Naive thymus-derived CD4-positive, alpha-beta T cell (primary cell): ENCODE measurements at regions not wholly inside any gene's neighbourhood (a gene's known extent, or its start where the extent isn't known, plus 50 kb on each side); places are given as distances from the start of the nearest gene placed in this dataset.
A peak's percentile ranks its signal among the peaks of the same experiment; 100 is the strongest.

ENCODE experiments used
- ATAC-seq: fragments of 150-1000 bp; cut with Tn5 transposase; 2 replicates; pipeline ENCODE4 v1.10.0; 2021; ENCODE audit warnings: mild to moderate bottlenecking, moderate library complexity
- CTCF ChIA-PET: fragments of 350-600 bp; sonication (Branson Sonifier 250); formaldehyde crosslinking; loops from one replicate; lab custom pipeline; 2021; ENCODE audit warnings: antibody characterized with exemption; lab: Charles Lee
- POLR2A ChIA-PET: fragments of 350-600 bp; sonication (Branson Sonifier 250); formaldehyde crosslinking; loops from one replicate; lab custom pipeline; 2021; ENCODE audit warnings: antibody characterized with exemption, inconsistent platforms; lab: Charles Lee
- DNase-seq, 9 donors: peaks; one replicate each; pipeline versions ENCODE4 v3.0.0 to v3.0.0-alpha.2; 2020 to 2022; ENCODE audit warnings: mixed read lengths in 1 of 9
- H3K27ac ChIP-seq: one replicate; pipeline ENCODE4 v1.7.0; 2013; ENCODE audit warnings: mild to moderate bottlenecking, low read depth, low read length, moderate library complexity
- H3K27me3 ChIP-seq, 2 donors: one replicate each; pipeline ENCODE4 v1.7.0; 2013; ENCODE audit warnings: low read length in 2 of 2, mild to moderate bottlenecking in 2 of 2, moderate library complexity in 2 of 2; ENCODE audit not compliant: control insufficient read depth in 2 of 2, insufficient read depth in 2 of 2
- H3K36me3 ChIP-seq, 3 experiments: 1 replicate in 2 of 3; 2 replicates in 1 of 3; pipeline ENCODE4 v1.7.0; 2013; ENCODE audit warnings: low read length in 3 of 3, mild to moderate bottlenecking in 3 of 3, moderate library complexity in 1 of 3; ENCODE audit not compliant: insufficient read depth in 3 of 3, control insufficient read depth in 2 of 3
- H3K4me1 ChIP-seq, 2 donors: one replicate each; pipeline ENCODE4 v1.7.0; 2013; ENCODE audit warnings: low read length in 2 of 2, mild to moderate bottlenecking in 2 of 2, moderate library complexity in 1 of 2; ENCODE audit not compliant: control insufficient read depth in 2 of 2, insufficient read depth in 2 of 2
- H3K4me3 ChIP-seq: 2 replicates; pipeline ENCODE4 v1.7.0; 2013; ENCODE audit warnings: mild to moderate bottlenecking, low read length
- H3K9me3 ChIP-seq, 3 experiments: 1 replicate in 2 of 3; 2 replicates in 1 of 3; pipeline ENCODE4 v1.7.0; 2013; ENCODE audit warnings: low read length in 3 of 3; ENCODE audit not compliant: control insufficient read depth in 2 of 3
- H3K27ac Mint-ChIP-seq, 9 donors: one replicate each; pipeline ENCODE4 v1.8.0; 2020 to 2022; ENCODE audit warnings: mixed read lengths in 9 of 9, mild to moderate bottlenecking in 8 of 9, moderate library complexity in 5 of 9, inconsistent platforms in 2 of 9
- H3K27me3 Mint-ChIP-seq, 5 donors: one replicate each; pipeline ENCODE4 v1.8.0; 2021 to 2022; ENCODE audit warnings: mixed read lengths in 5 of 5, mild to moderate bottlenecking in 1 of 5
- H3K36me3 Mint-ChIP-seq, 5 donors: one replicate each; pipeline ENCODE4 v1.8.0; 2020 to 2022; ENCODE audit warnings: mixed read lengths in 5 of 5, mild to moderate bottlenecking in 3 of 5, inconsistent platforms in 1 of 5
- H3K4me1 Mint-ChIP-seq, 7 donors: one replicate each; pipeline ENCODE4 v1.8.0; 2020 to 2022; ENCODE audit warnings: mixed read lengths in 7 of 7, mild to moderate bottlenecking in 3 of 7, inconsistent platforms in 1 of 7
- H3K4me3 Mint-ChIP-seq, 10 donors: one replicate each; pipeline ENCODE4 v1.8.0; 2020 to 2022; ENCODE audit warnings: mild to moderate bottlenecking in 10 of 10, mixed read lengths in 10 of 10, moderate library complexity in 6 of 10, inconsistent platforms in 2 of 10
- H3K9me3 Mint-ChIP-seq, 11 donors: one replicate each; pipeline ENCODE4 v1.8.0; 2020 to 2022; ENCODE audit warnings: mixed read lengths in 11 of 11, mild to moderate bottlenecking in 4 of 11, inconsistent platforms in 1 of 11, moderate library complexity in 1 of 11
- intact Hi-C, 2 donors: fragments of 100-400 bp; cut with micrococcal nuclease; formaldehyde crosslinking; loops; one replicate each; pipeline ENCODE4 v1.15.1; 2023

GRCh38 chr6:139452148-139452876, 77.9 kb upstream of the CITED2 start:
- H3K27ac Mint-ChIP-seq = no peak overlapping the region
- H3K9me3 ChIP-seq = no peaks in the 10 kb centered on the region
- ATAC-seq = no peak

GRCh38 chr6:139449611-139450000, 75.2 kb upstream of the CITED2 start:
- H3K4me1 Mint-ChIP-seq = peaks cover 0 to 22% (median 0%) of the 10 kb centered on the region in 7 donors
- DNase-seq (no peak), ATAC-seq (no peak)
- ChIA-PET CTCF (interaction anchor here (0.6 kb wide), 1 partner anchor 16 kb away, joined by 4 read pairs; no protein-coding TSS in a partner anchor), POLR2A (no interaction called here)
- H3K27ac Mint-ChIP-seq = no peak overlapping the region
- H3K9me3 Mint-ChIP-seq = no peaks in the 10 kb centered on the region
- intact Hi-C loops = no loop called here
- no peaks in the 10 kb centered on the region for H3K27me3 Mint-ChIP-seq
- Histone ChIP-seq H3K27me3 (no peaks in the 10 kb centered on the region), H3K36me3 (no peaks in the 10 kb centered on the region), H3K27ac (no peak overlapping the region), H3K4me3 (no peak overlapping the region), H3K4me1 (no peaks in the 10 kb centered on the region), H3K9me3 (no peaks in the 10 kb centered on the region)
- H3K36me3 Mint-ChIP-seq = peaks cover 0 to 2% (median 0%) of the 10 kb centered on the region in 5 donors
- H3K4me3 Mint-ChIP-seq = no peak overlapping the region

More at GRCh38 chr6:139452148-139452876, 77.9 kb upstream of the CITED2 start:
- H3K4me3 ChIP-seq = no peak overlapping the region
- no peak overlapping the region for H3K4me3 Mint-ChIP-seq
- no peaks in the 10 kb centered on the region for H3K9me3 Mint-ChIP-seq
- H3K27me3 ChIP-seq = no peaks in the 10 kb centered on the region
- peaks cover 0 to 15% (median 0%) of the 10 kb centered on the region in 7 donors for H3K4me1 Mint-ChIP-seq
- no peak for DNase-seq
- ChIA-PET POLR2A (no interaction called here), CTCF (interaction anchor here (0.7 kb wide), 1 partner anchor 319 kb away, joined by 3 read pairs; no protein-coding TSS in a partner anchor)
- intact Hi-C loops = no loop called here
- H3K27me3 Mint-ChIP-seq = no peaks in the 10 kb centered on the region
- H3K4me1 ChIP-seq = no peaks in the 10 kb centered on the region
- no peaks in the 10 kb centered on the region for H3K36me3 ChIP-seq
- H3K36me3 Mint-ChIP-seq = no peaks in the 10 kb centered on the region
- no peak overlapping the region for H3K27ac ChIP-seq

DNA sequence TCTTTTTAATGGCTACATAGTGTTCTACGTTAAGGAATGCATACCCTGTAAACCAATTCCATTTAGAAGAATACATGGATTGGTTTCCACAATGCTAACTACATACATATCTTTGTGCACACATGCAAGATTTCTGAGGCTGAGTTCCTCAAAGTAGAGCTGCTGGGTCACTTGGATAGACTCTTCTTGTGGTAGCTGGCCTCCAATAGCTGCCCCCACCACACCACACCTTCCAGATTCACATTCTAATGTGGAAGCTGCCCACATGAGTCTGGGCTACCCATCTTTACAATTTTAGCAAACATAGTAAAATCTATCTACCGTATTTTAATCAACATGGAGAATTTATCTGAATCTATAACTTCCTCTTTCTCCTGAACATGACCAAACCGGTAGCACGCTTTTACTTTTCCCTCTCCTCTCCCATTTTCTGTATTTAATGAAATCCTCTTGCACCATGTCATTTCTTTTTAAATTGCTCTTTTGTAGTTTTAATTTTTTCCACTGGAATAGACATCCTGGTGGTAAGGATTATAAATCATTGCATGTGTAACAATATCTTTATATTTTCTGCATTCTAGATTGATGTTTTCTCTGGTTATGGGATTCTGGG, 74.7 kb upstream of the CITED2 start:
- Mint-ChIP-seq H3K27ac (no peak overlapping the region), H3K9me3 (no peaks in the 10 kb centered on the region), H3K4me1 (peaks cover 0 to 22% (median 0%) of the 10 kb centered on the region in 7 donors), H3K27me3 (no peaks in the 10 kb centered on the region), H3K36me3 (peaks cover 0 to 2% (median 0%) of the 10 kb centered on the region in 5 donors), H3K4me3 (no peak overlapping the region)
- Histone ChIP-seq H3K4me3 (no peak overlapping the region), H3K9me3 (no peaks in the 10 kb centered on the region), H3K4me1 (no peaks in the 10 kb centered on the region), H3K27ac (no peak overlapping the region), H3K36me3 (no peaks in the 10 kb centered on the region), H3K27me3 (no peaks in the 10 kb centered on the region)
- DNase-seq (no peak), ATAC-seq (no peak)
- CTCF ChIA-PET = no interaction called here
- POLR2A ChIA-PET = no interaction called here
- intact Hi-C loops = no loop called here

GRCh38 chr6:139448051-139448649, 73.7 kb upstream of the CITED2 start:
- Mint-ChIP-seq H3K27me3 (no peaks in the 10 kb centered on the region), H3K4me3 (no peak overlapping the region), H3K36me3 (peaks cover 0 to 2% (median 0%) of the 10 kb centered on the region in 5 donors), H3K27ac (peak overlapping the region in 1 of 9 donors; percentile 31), H3K9me3 (no peaks in the 10 kb centered on the region), H3K4me1 (peaks cover 0 to 29% (median 0%) of the 10 kb centered on the region in 7 donors)
- H3K27me3 ChIP-seq = no peaks in the 10 kb centered on the region
- H3K4me3 ChIP-seq = no peak overlapping the region
- no peaks in the 10 kb centered on the region for H3K36me3 ChIP-seq
- DNase-seq = no peak
- POLR2A ChIA-PET = no interaction called here
- no peak for ATAC-seq
- H3K4me1 ChIP-seq = no peaks in the 10 kb centered on the region
- CTCF ChIA-PET = no interaction called here
- intact Hi-C loops = no loop called here
- H3K27ac ChIP-seq = no peak overlapping the region
- H3K9me3 ChIP-seq = no peaks in the 10 kb centered on the region

DNA sequence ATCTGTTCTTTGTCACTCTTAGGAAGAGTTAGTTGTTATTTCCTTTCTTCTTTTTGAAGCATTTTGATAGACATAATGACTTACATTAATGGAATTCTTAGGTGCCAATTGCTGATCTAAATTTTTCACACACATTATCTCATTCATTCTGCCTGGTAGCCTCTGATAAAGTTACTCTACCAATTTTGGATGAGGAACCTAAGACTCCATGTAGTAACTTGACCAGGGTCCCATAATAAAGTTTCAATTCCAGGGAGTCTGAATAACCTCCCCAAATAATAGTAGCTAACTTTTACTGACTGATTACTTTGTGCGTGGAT, 73.2 kb upstream of the CITED2 start:
- CTCF ChIA-PET = no interaction called here
- Mint-ChIP-seq H3K4me3 (no peak overlapping the region), H3K36me3 (peaks cover 0 to 2% (median 0%) of the 10 kb centered on the region in 5 donors), H3K9me3 (no peaks in the 10 kb centered on the region), H3K27ac (no peak overlapping the region), H3K4me1 (peaks cover 0 to 32% (median 0%) of the 10 kb centered on the region in 7 donors), H3K27me3 (no peaks in the 10 kb centered on the region)
- DNase-seq (no peak), ATAC-seq (no peak)
- no peaks in the 10 kb centered on the region for H3K36me3 ChIP-seq
- no peaks in the 10 kb centered on the region for H3K4me1 ChIP-seq
- POLR2A ChIA-PET = no interaction called here
- no peaks in the 10 kb centered on the region for H3K9me3 ChIP-seq
- H3K27ac ChIP-seq = no peak overlapping the region
- intact Hi-C loops = no loop called here
- H3K27me3 ChIP-seq = no peaks in the 10 kb centered on the region
- no peak overlapping the region for H3K4me3 ChIP-seq

- no peak overlapping the region for H3K4me3 ChIP-seq
- CTCF ChIA-PET = no interaction called here
- H3K4me3 Mint-ChIP-seq = no peak overlapping the region
- H3K27me3 Mint-ChIP-seq = peaks cover 0 to 5% (median 0%) of the 10 kb centered on the region in 5 donors
- no peaks in the 10 kb centered on the region for H3K9me3 ChIP-seq
- POLR2A ChIA-PET = no interaction called here
- H3K4me1 Mint-ChIP-seq = peaks cover 0 to 37% (median 0%) of the 10 kb centered on the region in 7 donors
- peaks cover 0 to 4% (median 0%) of the 10 kb centered on the region in 5 donors for H3K36me3 Mint-ChIP-seq
- H3K27ac ChIP-seq = no peak overlapping the region
- H3K27me3 ChIP-seq = no peaks in the 10 kb centered on the region
- no peaks in the 10 kb centered on the region for H3K36me3 ChIP-seq
- ATAC-seq (no peak), DNase-seq (no peak)
- intact Hi-C loops = no loop called here
- H3K9me3 Mint-ChIP-seq = no peaks in the 10 kb centered on the region
- no peaks in the 10 kb centered on the region for H3K4me1 ChIP-seq
- H3K27ac Mint-ChIP-seq = peak overlapping the region in 1 of 9 donors; percentile 87
Observed at GRCh38 chr6:139446768-139447655, 72.6 kb upstream of the CITED2 start.
